Neutrophil (primary cell): ENCODE measurements at regions not wholly inside any gene's neighbourhood (a gene's known extent, or its start where the extent isn't known, plus 50 kb on each side); places are given as distances from the start of the nearest gene placed in this dataset.

Experiments used
- H3K27ac ChIP-seq: fragments of 200-600 bp; sonication (generic); 2 replicates; pipeline ENCODE4 v1.5.1; 2016; ENCODE audit warnings: mild to moderate bottlenecking, moderate library complexity
- H3K27me3 ChIP-seq: fragments of 200-600 bp; sonication (generic); 2 replicates; pipeline ENCODE4 v1.6.0; 2016; ENCODE audit warnings: mild to moderate bottlenecking
- H3K36me3 ChIP-seq: fragments of 200-600 bp; sonication (generic); 2 replicates; pipeline ENCODE4 v1.5.1; 2017
- H3K4me1 ChIP-seq, 2 experiments: fragments of 200-600 bp in 1 of 2; sonication (generic) in 1 of 2; 1 replicate in 1 of 2; 2 replicates in 1 of 2; pipeline versions ENCODE4 v1.5.1 to v1.6.1; 2013 to 2016; ENCODE audit warnings: low read depth in 1 of 2, low read length in 1 of 2, mild to moderate bottlenecking in 1 of 2, moderate library complexity in 1 of 2; ENCODE audit not compliant: control insufficient read depth in 1 of 2, insufficient read depth in 1 of 2
- H3K4me3 ChIP-seq, 2 experiments: fragments of 200-600 bp in 1 of 2; sonication (generic) in 1 of 2; 1 replicate in 1 of 2; 2 replicates in 1 of 2; pipeline ENCODE4 v1.5.1; 2013 to 2016; ENCODE audit warnings: low read depth in 1 of 2, low read length in 1 of 2, mild to moderate bottlenecking in 1 of 2, moderate library complexity in 1 of 2
- H3K9me3 ChIP-seq: fragments of 200-600 bp; sonication (generic); 2 replicates; pipeline ENCODE4 v1.5.1; 2016
- TF ChIP-seq, protein P1 (sequence below): fragments of 200-600 bp; sonication (generic); IDR thresholded peaks from 2 replicates; pipeline ENCODE4 v1.5.1; 2016; ENCODE audit warnings: antibody characterized with exemption

DNA sequence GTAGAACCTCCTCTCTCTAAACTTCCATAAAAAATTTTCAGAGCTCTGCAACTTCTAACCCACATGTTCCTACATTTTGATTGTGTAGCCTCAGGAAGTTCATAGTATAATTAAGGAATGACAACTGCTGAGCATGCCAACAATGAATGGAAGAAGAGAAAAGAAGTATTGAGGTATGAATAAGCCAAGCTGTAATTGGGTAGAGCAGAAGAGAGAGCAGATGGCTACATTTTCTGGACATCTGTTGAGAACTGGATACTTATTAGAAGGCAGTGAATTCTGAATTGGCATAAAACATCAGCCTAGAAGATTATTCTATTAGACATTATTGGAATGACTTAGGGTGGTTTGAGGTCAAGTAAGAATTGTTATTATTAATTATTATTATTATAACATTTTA is 728.3 kb upstream of the PHF14 start:
- H3K9me3 ChIP-seq, result peaks cover 3% of the 10 kb centered on the region
- H3K27ac ChIP-seq, result no peak overlapping the region
- no peaks in the 10 kb centered on the region for H3K27me3 ChIP-seq
- H3K36me3 ChIP-seq, result no peaks in the 10 kb centered on the region
- TF ChIP-seq, protein P1, sequence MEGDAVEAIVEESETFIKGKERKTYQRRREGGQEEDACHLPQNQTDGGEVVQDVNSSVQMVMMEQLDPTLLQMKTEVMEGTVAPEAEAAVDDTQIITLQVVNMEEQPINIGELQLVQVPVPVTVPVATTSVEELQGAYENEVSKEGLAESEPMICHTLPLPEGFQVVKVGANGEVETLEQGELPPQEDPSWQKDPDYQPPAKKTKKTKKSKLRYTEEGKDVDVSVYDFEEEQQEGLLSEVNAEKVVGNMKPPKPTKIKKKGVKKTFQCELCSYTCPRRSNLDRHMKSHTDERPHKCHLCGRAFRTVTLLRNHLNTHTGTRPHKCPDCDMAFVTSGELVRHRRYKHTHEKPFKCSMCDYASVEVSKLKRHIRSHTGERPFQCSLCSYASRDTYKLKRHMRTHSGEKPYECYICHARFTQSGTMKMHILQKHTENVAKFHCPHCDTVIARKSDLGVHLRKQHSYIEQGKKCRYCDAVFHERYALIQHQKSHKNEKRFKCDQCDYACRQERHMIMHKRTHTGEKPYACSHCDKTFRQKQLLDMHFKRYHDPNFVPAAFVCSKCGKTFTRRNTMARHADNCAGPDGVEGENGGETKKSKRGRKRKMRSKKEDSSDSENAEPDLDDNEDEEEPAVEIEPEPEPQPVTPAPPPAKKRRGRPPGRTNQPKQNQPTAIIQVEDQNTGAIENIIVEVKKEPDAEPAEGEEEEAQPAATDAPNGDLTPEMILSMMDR, result no peak
- H3K4me1 ChIP-seq, result no peaks in the 10 kb centered on the region
- H3K4me3 ChIP-seq, result no peak overlapping the region

DNA sequence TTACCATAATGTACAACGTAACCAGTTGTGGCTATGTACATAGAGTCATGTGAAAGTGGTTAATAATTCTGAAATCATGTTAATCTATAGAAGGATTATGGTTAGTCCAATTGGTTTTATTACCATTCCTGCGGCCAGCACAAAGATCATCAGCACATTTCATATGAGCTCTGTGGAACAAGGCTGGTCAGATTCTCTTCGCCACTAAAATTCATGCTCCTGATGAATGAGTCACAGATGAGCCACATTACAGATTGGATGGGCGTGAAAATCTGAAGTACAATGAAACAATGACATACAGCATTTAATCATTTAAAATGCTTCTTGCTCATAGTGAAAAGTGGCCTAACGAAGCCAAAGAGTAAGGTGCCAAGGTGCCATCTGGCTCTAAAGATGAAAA is 716.2 kb upstream of the PHF14 start:
- Histone ChIP-seq H3K27ac (no peak overlapping the region), H3K9me3 (no peaks in the 10 kb centered on the region), H3K4me3 (no peak overlapping the region), H3K36me3 (no peaks in the 10 kb centered on the region), H3K4me1 (no peaks in the 10 kb centered on the region), H3K27me3 (no peaks in the 10 kb centered on the region)
- TF ChIP-seq, protein P1, result no peak

DNA sequence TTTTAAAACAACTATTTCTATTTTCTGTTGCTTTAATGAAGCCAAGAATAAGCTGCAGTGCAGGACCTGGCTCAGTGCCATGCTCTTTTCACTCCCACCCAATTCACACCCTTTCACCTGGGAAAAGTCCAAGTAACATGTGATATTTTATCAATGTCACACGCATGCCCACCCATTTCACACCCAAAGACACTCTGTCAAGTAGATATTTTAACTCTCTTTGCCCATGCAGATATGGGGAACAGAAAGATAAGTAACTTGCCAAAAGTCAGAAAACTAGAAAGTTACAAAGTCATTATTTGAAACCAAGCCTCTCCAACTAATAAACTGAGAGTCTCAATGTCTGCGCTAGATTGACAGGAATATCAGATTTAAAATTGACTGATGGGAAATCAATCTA is 706.7 kb upstream of the PHF14 start:
- Histone ChIP-seq H3K4me3 (no peak overlapping the region), H3K27ac (no peak overlapping the region), H3K27me3 (no peaks in the 10 kb centered on the region), H3K9me3 (no peaks in the 10 kb centered on the region), H3K36me3 (no peaks in the 10 kb centered on the region), H3K4me1 (no peaks in the 10 kb centered on the region)
- TF ChIP-seq, protein P1, result no peak

DNA sequence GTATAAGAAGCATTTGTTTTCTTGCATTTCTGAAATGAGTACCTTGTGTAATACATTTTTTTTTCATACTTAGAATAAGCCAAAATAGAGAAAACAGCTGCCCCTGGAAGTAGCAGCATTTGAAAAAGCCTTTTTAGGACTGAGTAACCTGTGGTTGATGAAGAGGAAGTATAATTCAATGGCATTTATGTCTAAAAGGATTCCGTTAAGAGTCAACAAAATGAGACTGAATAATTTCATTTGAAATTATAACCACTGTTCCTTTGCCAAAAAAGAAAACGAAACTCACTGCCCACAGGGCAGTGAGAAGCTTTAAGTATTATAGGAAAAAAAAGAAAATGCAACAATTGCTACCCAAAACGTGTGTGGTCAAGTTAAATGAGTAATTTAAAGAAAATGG is 705.6 kb upstream of the PHF14 start:
- Histone ChIP-seq H3K36me3 (no peaks in the 10 kb centered on the region), H3K27me3 (no peaks in the 10 kb centered on the region), H3K27ac (no peak overlapping the region), H3K4me3 (no peak overlapping the region), H3K4me1 (no peaks in the 10 kb centered on the region), H3K9me3 (no peaks in the 10 kb centered on the region)
- TF ChIP-seq, protein P1, result no peak

DNA sequence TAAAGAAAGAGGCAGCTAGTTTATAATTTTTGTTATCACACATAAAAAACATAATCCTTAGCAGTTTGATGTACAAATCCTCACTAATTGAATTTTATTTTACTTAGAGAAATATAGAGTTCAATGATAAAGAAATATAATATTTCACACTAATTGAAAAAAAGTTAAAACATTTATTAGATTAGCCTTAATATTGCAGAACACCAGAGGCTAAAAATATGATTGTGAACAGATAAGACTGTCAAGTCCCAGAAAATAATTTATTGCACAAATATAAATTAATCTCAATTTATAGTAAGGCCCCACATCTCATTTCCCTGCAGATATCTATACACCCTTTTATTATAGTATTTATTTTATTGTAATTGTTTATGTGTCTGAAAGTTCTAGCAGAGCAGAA is 690.8 kb upstream of the PHF14 start:
- H3K36me3 ChIP-seq, result no peaks in the 10 kb centered on the region
- TF ChIP-seq, protein P1, result no peak
- no peak overlapping the region for H3K4me3 ChIP-seq
- H3K9me3 ChIP-seq, result no peaks in the 10 kb centered on the region
- no peaks in the 10 kb centered on the region for H3K4me1 ChIP-seq
- H3K27me3 ChIP-seq, result no peaks in the 10 kb centered on the region
- H3K27ac ChIP-seq, result no peak overlapping the region

DNA sequence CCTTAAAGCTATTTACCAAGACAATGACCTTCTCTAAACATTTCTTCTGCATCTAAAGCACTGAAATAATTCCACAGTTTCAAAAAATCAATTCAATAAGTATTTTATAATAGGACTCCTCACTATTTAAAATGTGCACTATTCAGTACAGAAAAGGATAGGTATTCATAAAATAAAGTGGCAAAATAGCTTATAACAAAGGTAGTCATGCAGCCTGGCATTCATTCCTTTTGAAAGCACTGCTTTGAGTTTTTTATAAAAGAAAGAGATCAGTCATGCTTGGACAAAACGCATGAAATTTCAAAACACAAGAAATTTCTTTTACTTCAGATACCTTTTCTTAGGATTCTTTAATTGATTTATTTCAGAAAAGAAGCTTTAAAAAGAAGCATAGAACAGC is 689.7 kb upstream of the PHF14 start:
- TF ChIP-seq, protein P1, result no peak
- Histone ChIP-seq H3K36me3 (no peaks in the 10 kb centered on the region), H3K4me1 (no peaks in the 10 kb centered on the region), H3K9me3 (no peaks in the 10 kb centered on the region), H3K27me3 (no peaks in the 10 kb centered on the region), H3K27ac (no peak overlapping the region), H3K4me3 (no peak overlapping the region)
